Natural killer cell treated with Interleukin-12 subunit alpha and Interleukin-12 subunit beta and Interleukin-15 and Interleukin-18, amount 100 ng/mL, for 72 hours (primary cell): ENCODE measurements at regions not wholly inside any gene's neighbourhood (a gene's known extent, or its start where the extent isn't known, plus 50 kb on each side); places are given as distances from the start of the nearest gene placed in this dataset.

Experiments used
- ATAC-seq, 2 donors: fragments of 150-1000 bp; cut with Tn5 transposase in 1 of 2; sonication (Bioruptor Pico), chemical (Tn5 transposase) in 1 of 2; 2 replicates each; pipeline ENCODE4 v1.10.0; 2021
- DNase-seq: peaks from one replicate; pipeline ENCODE4 v3.0.0; 2022; ENCODE audit warnings: low spot score
- H3K27ac Mint-ChIP-seq, 2 donors: 1 replicate in 1 of 2; 2 replicates in 1 of 2; pipeline ENCODE4 v1.8.0; 2022; ENCODE audit warnings: mixed read lengths in 2 of 2, mild to moderate bottlenecking in 1 of 2, moderate library complexity in 1 of 2
- H3K27me3 Mint-ChIP-seq, 2 donors: 1 replicate in 1 of 2; 2 replicates in 1 of 2; pipeline ENCODE4 v1.8.0; 2022; ENCODE audit warnings: mixed read lengths in 2 of 2
- H3K36me3 Mint-ChIP-seq: one replicate; pipeline ENCODE4 v1.8.0; 2022; ENCODE audit warnings: mixed read lengths
- H3K4me1 Mint-ChIP-seq, 2 donors: 1 replicate in 1 of 2; 2 replicates in 1 of 2; pipeline ENCODE4 v1.8.0; 2022; ENCODE audit warnings: low read depth in 2 of 2, mixed read lengths in 2 of 2, mild to moderate bottlenecking in 1 of 2
- H3K4me3 Mint-ChIP-seq: one replicate; pipeline ENCODE4 v1.8.0; 2022; ENCODE audit warnings: mixed read lengths
- H3K9me3 Mint-ChIP-seq: 2 replicates; pipeline ENCODE4 v1.8.0; 2022; ENCODE audit warnings: mixed read lengths

DNA sequence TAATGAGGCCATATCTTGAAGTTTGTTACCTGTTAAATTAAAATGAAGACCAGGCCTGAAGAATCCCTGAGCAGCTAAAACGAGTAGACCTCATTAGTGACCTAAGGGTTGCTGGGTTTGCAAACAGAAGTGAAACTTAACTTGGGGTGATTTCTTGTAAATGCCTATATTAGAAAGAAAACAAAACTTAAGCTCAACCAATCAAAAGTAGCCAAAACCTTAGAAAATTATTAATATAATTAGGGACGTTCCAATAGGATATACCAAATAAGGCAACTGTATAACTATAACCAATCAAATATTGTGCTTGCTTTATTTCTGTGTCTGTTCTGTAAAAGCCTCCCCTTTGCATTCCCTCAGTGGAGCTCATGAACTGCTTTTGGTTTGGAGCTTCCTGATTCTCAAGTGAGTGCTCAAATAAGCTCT is 137.9 kb upstream of the VRK2 start:
- peaks cover 8 to 12% of the 10 kb centered on the region in 2 donors for H3K4me1 Mint-ChIP-seq
- no peaks in the 10 kb centered on the region for H3K36me3 Mint-ChIP-seq
- H3K27me3 Mint-ChIP-seq: no peaks in the 10 kb centered on the region
- no peak overlapping the region for H3K4me3 Mint-ChIP-seq
- DNase-seq (no peak), ATAC-seq (no peak)
- H3K9me3 Mint-ChIP-seq: no peaks in the 10 kb centered on the region
- peak overlapping the region; percentile 28 to 49 for H3K27ac Mint-ChIP-seq

DNA sequence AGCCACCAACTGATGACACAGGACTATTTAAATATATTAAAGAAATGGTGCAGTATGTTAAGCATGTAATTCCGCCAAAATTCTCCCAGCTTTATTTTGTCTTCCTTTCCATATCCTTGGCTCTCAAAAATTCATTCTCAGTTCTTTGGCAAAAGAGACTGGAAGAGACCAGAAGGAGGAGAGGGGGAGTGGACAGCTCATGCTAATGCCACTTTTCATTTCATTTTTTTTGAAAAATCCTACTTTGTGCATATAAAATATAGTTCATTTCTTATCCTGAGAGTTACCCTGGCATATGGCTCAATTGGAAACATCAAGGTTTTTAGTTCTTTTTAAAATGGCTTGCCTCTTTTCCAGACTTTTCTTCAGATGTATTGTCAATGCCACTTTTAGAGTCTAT is 128.5 kb upstream of the VRK2 start:
- no peaks in the 10 kb centered on the region for H3K4me1 Mint-ChIP-seq
- no peaks in the 10 kb centered on the region for H3K27me3 Mint-ChIP-seq
- no peak overlapping the region for H3K27ac Mint-ChIP-seq
- no peak for DNase-seq
- ATAC-seq: no peak
- H3K36me3 Mint-ChIP-seq: no peaks in the 10 kb centered on the region
- H3K4me3 Mint-ChIP-seq: no peak overlapping the region
- no peaks in the 10 kb centered on the region for H3K9me3 Mint-ChIP-seq

DNA sequence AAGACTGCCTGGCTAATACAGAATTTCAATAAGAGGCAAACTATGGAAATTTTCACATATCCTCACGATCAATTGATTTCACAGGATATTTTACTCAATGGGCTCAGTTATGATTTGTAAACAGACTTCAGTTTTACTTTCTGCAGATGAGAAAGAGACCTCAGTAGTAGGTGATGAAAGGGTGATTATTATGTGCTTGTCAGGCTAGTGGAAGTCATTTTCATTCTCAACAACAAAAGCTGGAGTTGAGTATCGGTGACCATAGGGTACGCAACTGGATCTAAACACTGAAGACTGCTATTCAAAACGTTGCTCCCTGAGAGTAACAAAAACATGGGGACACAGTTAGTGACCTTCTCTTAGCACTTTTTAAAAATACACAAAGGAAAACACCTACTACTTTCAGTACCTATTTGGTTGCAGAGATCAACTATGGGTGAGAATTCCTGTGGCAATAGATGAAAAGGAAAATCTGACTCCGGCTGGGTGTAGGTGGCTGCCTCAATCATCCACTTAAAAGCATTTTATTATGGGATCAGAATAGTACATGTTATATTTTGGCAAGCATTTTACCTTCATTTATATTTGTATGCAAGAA is 126.2 kb upstream of the VRK2 start:
- ATAC-seq (no peak), DNase-seq (no peak)
- H3K27me3 Mint-ChIP-seq: no peaks in the 10 kb centered on the region
- H3K36me3 Mint-ChIP-seq: no peaks in the 10 kb centered on the region
- no peak overlapping the region for H3K27ac Mint-ChIP-seq
- H3K4me3 Mint-ChIP-seq: no peak overlapping the region
- H3K4me1 Mint-ChIP-seq: no peaks in the 10 kb centered on the region
- H3K9me3 Mint-ChIP-seq: peaks cover 10% of the 10 kb centered on the region

DNA sequence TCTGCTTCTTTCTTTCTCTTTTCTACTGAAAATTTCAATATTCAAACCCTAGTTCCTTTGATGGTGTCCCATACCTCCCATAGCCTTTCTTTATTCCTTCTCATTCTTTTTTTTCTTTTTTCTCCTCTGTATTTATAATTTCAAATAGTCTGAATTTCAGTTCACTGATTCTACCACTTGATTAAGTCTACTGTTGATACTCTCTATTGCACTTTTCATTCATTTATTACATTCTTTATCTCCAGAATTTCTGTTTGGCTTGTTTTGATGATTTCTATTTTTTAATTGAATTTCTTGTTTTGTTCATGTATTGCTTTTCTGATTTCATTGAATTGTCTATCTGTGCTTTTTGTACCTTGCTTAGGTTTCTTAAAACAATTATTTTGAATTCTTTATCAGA is 111.9 kb upstream of the VRK2 start:
- no peak overlapping the region for H3K27ac Mint-ChIP-seq
- peaks cover 26% of the 10 kb centered on the region for H3K36me3 Mint-ChIP-seq
- ATAC-seq (no peak), DNase-seq (no peak)
- H3K9me3 Mint-ChIP-seq: peaks cover 22% of the 10 kb centered on the region
- H3K4me1 Mint-ChIP-seq: no peaks in the 10 kb centered on the region
- H3K27me3 Mint-ChIP-seq: no peaks in the 10 kb centered on the region
- no peak overlapping the region for H3K4me3 Mint-ChIP-seq

DNA sequence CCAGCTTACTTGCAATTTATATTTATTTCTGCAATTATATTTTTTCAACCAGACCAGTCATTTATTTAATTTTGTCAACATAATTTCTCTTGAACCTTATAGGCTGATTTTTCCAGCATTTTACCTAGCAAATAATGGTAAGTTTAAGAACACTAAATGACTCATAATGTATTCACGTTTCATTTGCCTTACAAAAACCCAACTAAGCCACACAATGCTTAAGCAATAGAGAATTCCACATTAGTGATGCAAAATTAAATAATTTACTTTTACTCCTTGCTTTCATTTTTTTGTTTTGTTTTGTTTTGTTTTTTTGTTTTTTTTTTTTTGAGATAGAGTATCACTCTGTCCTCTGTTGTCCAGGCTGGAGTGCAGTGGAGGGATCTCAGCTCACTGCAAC is 110.4 kb upstream of the VRK2 start:
- Mint-ChIP-seq H3K27me3 (no peaks in the 10 kb centered on the region), H3K4me3 (no peak overlapping the region), H3K27ac (no peak overlapping the region), H3K36me3 (peaks cover 26% of the 10 kb centered on the region), H3K4me1 (no peaks in the 10 kb centered on the region), H3K9me3 (peaks cover 18% of the 10 kb centered on the region)
- ATAC-seq (no peak), DNase-seq (no peak)

DNA sequence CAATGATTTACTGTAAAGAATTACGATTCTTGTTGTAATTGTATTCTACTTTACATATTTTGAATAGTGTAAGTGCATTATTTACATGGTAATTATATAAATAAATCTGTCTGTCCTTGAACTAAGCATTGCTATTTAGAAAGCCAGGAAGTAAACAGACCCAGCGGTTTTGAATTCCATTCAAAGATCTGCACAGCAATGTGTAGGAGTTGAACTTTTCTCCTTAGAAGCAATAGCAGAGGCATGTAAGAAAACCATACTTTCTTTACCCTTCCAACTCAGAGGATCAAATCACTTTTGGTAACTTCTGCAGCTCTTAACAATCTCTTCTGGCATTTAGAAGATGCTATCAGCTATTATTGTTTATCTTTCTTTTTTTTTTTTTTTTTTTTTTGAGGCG is 109.2 kb upstream of the VRK2 start:
- DNase-seq (no peak), ATAC-seq (no peak)
- Mint-ChIP-seq H3K27me3 (no peaks in the 10 kb centered on the region), H3K9me3 (peaks cover 11% of the 10 kb centered on the region), H3K4me3 (no peak overlapping the region), H3K4me1 (no peaks in the 10 kb centered on the region), H3K36me3 (peaks cover 24% of the 10 kb centered on the region), H3K27ac (no peak overlapping the region)

DNA sequence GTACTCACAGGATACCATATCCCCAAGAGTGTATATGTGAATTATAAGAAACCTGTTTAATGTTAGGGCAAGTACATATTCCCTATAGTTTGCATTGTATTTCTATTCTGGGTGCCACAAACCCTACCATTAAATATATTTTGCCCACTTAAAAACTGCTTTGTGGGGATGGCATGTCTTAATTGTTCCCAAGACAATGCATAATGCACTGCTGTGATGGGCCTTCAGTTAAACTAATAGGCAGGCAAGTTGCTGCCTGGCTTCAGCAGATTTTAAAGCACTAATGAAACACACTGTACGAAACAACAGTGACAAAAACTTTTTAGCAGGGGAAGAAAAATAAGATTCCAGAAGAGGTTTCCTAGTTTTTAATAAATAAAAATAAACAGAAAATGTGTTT is 104.8 kb upstream of the VRK2 start:
- no peak overlapping the region for H3K4me3 Mint-ChIP-seq
- H3K27ac Mint-ChIP-seq: no peak overlapping the region
- no peak for ATAC-seq
- peaks cover 4% of the 10 kb centered on the region for H3K36me3 Mint-ChIP-seq
- no peak for DNase-seq
- peaks cover 4% of the 10 kb centered on the region for H3K9me3 Mint-ChIP-seq
- no peaks in the 10 kb centered on the region for H3K4me1 Mint-ChIP-seq
- H3K27me3 Mint-ChIP-seq: no peaks in the 10 kb centered on the region

DNA sequence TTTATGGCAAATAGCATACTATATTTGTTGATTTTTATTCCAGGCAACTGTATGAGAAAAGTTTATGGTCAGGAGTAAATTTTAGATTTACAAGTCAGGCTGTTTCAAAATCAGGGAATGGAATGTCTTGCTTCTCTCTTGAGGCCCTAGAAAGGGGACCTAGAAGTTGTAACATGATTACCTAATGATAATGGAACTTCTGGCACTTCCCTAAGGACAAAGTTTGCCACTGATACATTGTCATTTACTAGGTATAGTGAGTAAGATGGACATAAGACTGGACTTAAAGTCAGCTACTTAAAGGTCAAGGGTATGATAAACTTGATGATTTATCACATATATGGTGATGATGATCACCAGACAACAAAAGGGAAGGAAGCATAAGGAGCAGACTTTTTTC is 103.3 kb upstream of the VRK2 start:
- Mint-ChIP-seq H3K4me1 (no peaks in the 10 kb centered on the region), H3K27me3 (no peaks in the 10 kb centered on the region), H3K27ac (no peak overlapping the region), H3K36me3 (peaks cover 4% of the 10 kb centered on the region), H3K9me3 (peaks cover 6% of the 10 kb centered on the region), H3K4me3 (no peak overlapping the region)
- ATAC-seq (no peak), DNase-seq (no peak)

DNA sequence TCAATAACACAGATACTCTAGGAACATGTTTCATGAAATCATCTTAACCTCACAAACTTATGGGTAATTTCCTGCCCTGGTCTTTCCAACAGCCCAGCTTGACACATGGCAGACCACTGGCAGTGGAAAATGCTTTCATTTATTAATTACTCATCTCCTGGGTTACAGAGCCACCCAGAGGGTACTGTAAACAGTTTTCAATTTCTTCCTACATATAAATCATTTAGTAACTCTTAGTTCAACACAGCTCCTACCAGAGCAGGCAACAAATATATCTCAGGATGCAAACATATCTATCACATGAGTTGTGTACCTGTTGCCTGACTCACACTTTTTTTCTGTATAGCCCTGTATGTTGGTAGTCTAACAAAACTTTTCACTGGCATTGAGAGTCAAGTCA is 99.2 kb upstream of the VRK2 start:
- H3K36me3 Mint-ChIP-seq: no peaks in the 10 kb centered on the region
- ATAC-seq (no peak), DNase-seq (no peak)
- no peak overlapping the region for H3K27ac Mint-ChIP-seq
- H3K27me3 Mint-ChIP-seq: no peaks in the 10 kb centered on the region
- H3K4me1 Mint-ChIP-seq: no peaks in the 10 kb centered on the region
- H3K4me3 Mint-ChIP-seq: no peak overlapping the region
- peaks cover 2% of the 10 kb centered on the region for H3K9me3 Mint-ChIP-seq

DNA sequence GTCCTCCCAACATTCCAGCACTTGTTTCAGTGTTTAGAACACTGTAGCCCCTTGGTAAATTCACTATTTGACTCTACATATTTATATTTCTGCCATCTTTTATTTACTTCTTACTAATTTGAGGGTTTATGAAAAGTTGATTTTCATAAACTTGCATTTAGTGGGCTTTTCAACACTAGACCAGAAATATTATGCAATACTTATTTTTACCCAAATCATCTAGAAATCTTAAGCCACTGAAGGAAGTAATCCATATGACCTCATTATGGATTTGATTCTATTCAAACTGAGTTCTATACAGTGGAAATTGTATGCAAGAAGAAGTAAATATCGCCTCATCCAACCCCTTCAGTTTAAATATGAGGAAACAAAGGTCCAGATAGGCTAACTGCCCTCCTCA is 92.6 kb upstream of the VRK2 start:
- Mint-ChIP-seq H3K27ac (no peak overlapping the region), H3K27me3 (no peaks in the 10 kb centered on the region), H3K4me1 (no peaks in the 10 kb centered on the region), H3K4me3 (no peak overlapping the region), H3K36me3 (no peaks in the 10 kb centered on the region), H3K9me3 (no peaks in the 10 kb centered on the region)
- no peak for ATAC-seq
- DNase-seq: no peak

DNA sequence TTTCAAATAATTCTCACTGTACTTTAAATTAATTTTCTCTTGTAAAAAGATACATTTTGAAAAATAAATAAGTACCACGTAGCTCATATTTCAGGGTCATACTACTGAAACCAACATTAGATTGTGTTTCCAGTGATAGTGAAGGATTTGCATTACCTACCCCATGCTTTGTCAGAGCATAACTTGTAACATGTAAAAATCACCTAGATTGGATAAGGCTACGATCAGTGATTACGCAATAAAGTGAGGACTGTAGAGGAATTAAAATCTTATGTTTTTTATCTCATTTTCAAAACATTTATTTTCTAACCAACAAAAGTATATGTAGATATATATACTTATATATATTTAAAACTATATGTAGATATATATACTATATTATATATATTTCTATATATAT is 89.4 kb upstream of the VRK2 start:
- Mint-ChIP-seq H3K27me3 (no peaks in the 10 kb centered on the region), H3K27ac (no peak overlapping the region), H3K4me1 (no peaks in the 10 kb centered on the region), H3K9me3 (no peaks in the 10 kb centered on the region), H3K36me3 (no peaks in the 10 kb centered on the region), H3K4me3 (no peak overlapping the region)
- no peak for ATAC-seq
- no peak for DNase-seq

DNA sequence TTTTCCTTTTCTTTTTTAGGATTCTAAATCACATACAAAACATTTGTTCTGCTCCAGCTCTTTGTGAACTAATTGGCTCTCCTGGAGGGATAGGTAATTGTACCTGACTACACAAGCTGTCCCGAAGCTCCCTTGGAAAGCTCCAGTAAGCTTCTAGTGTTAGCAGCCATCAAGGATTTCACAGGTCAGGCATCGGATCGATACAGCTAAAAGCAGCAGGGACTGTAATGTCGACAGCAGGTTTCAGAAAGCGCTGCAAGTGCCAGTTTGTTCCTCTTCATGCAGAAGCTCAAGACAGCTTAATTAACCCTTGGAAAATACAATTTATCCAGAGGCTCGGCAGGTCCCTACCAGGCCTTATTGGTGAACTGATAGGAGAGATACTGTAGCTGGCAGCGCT is 87.2 kb upstream of the VRK2 start:
- Mint-ChIP-seq H3K36me3 (no peaks in the 10 kb centered on the region), H3K27ac (no peak overlapping the region), H3K4me1 (no peaks in the 10 kb centered on the region), H3K4me3 (no peak overlapping the region), H3K9me3 (no peaks in the 10 kb centered on the region), H3K27me3 (no peaks in the 10 kb centered on the region)
- DNase-seq (no peak), ATAC-seq (no peak)

DNA sequence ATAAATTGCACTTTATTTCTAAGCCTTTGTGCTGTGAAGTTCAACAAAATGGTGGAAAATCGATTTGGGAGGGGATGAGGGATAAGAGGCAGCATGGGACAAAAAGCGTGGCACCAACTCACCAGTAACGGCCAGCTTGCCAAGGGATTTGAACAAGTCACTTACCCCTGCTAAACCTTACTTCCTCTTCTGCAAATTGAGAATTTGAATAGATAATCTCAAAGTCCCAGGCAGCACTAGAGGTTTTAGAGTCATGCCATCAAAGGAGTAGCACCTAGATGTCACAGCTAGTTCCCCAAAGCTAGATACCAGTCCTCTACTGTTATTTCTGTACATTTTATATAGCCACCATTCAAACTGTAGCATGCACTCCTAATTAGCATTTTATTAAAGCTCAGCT is 83.7 kb upstream of the VRK2 start:
- DNase-seq (no peak), ATAC-seq (no peak)
- Mint-ChIP-seq H3K27me3 (no peaks in the 10 kb centered on the region), H3K9me3 (no peaks in the 10 kb centered on the region), H3K27ac (no peak overlapping the region), H3K4me1 (no peaks in the 10 kb centered on the region), H3K36me3 (no peaks in the 10 kb centered on the region), H3K4me3 (no peak overlapping the region)

DNA sequence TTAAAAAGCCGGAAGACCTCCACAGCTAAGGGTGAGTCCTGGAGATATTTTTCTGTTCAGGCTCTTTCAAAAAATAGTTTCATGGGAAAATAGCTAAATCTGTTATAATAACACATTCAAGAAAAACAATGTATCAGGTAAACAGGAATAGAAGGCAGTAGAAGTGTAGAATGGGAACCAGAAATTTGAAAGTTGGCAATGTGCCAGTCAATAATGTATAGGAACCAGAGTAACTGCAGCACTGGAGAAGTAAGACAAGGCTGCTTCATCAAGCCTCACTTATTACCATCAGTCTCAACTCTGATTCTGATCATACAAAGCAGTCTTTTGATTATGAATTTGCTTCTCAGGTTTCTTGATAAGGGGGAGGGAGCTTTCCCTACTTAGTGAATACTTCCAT is 81.4 kb upstream of the VRK2 start:
- Mint-ChIP-seq H3K36me3 (no peaks in the 10 kb centered on the region), H3K27me3 (no peaks in the 10 kb centered on the region), H3K4me3 (no peak overlapping the region), H3K4me1 (no peaks in the 10 kb centered on the region), H3K27ac (no peak overlapping the region), H3K9me3 (no peaks in the 10 kb centered on the region)
- no peak for DNase-seq
- no peak for ATAC-seq

DNA sequence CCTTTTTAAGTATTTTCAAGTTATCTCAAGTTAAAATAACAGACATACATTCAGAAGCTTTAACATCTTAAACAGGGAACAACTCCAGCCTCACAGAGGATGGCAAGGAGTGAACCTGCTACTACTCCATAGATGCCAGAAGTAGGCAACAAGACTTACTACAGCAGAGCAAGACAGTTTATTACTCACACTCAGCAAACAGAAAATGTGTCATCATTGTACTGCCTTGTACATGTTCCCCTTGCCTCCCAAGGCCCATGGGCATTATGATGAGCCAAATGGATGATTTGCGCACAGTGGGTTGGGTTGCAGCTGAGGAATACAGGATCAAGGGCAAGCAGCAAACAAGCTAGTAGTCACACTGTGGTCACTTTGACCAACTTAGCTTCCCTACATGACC is 80.6 kb upstream of the VRK2 start:
- DNase-seq (no peak), ATAC-seq (no peak)
- no peak overlapping the region for H3K4me3 Mint-ChIP-seq
- no peaks in the 10 kb centered on the region for H3K27me3 Mint-ChIP-seq
- H3K9me3 Mint-ChIP-seq: no peaks in the 10 kb centered on the region
- H3K4me1 Mint-ChIP-seq: no peaks in the 10 kb centered on the region
- H3K36me3 Mint-ChIP-seq: no peaks in the 10 kb centered on the region
- H3K27ac Mint-ChIP-seq: no peak overlapping the region
